GM23248 (cell line): ENCODE measurements at regions not wholly inside any gene's neighbourhood (a gene's known extent, or its start where the extent isn't known, plus 50 kb on each side); places are given as distances from the start of the nearest gene placed in this dataset.

Experiments
- EZH2 ChIP-seq: fragments of 200-600 bp; sonication (generic); IDR thresholded peaks from 2 replicates; pipeline ENCODE4 v1.6.1; 2018; ENCODE audit warnings: antibody characterized with exemption, mild to moderate bottlenecking; ENCODE audit not compliant: insufficient read depth, poor library complexity, severe bottlenecking
- EZH2phosphoT487 ChIP-seq: fragments of 200-600 bp; sonication (generic); IDR thresholded peaks from 2 replicates; pipeline ENCODE4 v1.6.1; 2018; ENCODE audit warnings: antibody characterized with exemption, moderate library complexity, mild to moderate bottlenecking, low read depth; ENCODE audit not compliant: insufficient read depth

GRCh38 chr10:127657056-127657455, 79.9 kb upstream of the FOXI2 start:
- TF ChIP-seq EZH2 (no peak), EZH2phosphoT487 (no peak)
